Activated CD4-positive, alpha-beta T cell treated with anti-CD3 and anti-CD28 coated beads, Interleukin-2, amount 50 U/mL, for 4 hours (primary cell): ENCODE measurements at regions not wholly inside any gene's neighbourhood (a gene's known extent, or its start where the extent isn't known, plus 50 kb on each side); places are given as distances from the start of the nearest gene placed in this dataset.
"Not testable (repeated sequence)": the region's sequence is repeated elsewhere in the genome, so short reads cannot be mapped to it uniquely, and the experiment has no call there.

Source experiments
- DNase-seq, 2 experiments: peaks; one replicate each; pipeline ENCODE4 v3.0.0-alpha.2; 2020

DNA sequence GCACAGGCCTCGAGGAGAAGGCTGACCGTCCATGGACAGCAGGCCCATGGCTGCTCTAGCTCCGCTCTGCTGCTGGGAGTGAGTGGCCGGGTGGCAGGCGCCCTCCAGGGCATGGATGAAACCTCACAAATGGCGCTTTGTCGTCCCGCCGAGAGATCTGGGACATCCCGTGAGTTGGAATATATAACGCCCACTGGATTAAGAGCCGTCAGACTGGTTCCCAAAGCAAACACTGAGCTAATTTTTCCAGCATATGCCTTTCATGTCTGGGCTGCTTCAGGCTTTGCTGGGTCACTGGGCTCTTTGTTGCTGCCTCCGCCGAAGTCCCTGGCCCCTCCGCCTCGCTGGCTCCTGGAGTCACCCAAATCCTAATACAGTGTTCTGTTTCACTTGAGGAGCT is 266.3 kb downstream of the FOXL1 start:
- DNase-seq = no peak

DNA sequence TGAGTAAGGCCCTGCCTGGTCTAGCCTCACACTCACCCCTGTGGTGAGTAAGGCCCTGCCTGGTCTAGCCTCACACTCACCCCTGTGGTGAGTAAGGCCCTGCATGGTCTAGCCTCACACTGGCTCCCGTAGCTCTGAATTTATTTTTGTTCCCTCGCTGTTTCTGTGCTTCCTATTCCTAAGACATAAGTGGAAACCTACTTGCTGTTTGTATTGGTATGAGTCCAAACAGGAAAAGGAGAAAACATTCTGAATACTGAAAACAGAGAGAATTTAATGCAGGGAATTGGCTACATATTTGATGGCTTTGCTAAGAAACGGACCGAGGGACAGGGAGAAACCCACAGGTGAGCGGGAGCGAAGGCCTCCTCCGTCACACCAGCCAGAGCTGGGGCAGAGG is 267.8 kb downstream of the FOXL1 start:
- no peak for DNase-seq

DNA sequence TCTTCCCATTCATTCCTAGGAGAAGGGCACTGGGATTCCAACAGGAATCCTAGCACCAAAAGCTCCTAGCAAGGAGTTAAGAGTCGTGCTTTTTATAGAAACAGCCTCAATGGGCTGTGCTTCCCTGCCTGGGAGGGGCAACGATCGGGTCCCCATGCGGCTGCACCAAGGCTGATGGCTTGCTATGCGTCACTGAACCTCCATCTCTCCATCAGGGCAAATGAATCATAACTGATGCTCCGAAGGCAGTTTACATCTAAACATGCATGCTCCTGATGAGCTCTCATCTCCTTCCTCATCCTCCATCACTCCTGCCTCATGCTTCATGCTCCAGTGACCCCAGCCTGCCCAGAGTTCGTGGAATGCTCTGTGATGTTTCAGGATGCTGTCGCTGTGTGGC is 270.5 kb downstream of the FOXL1 start:
- DNase-seq = no peak

DNA sequence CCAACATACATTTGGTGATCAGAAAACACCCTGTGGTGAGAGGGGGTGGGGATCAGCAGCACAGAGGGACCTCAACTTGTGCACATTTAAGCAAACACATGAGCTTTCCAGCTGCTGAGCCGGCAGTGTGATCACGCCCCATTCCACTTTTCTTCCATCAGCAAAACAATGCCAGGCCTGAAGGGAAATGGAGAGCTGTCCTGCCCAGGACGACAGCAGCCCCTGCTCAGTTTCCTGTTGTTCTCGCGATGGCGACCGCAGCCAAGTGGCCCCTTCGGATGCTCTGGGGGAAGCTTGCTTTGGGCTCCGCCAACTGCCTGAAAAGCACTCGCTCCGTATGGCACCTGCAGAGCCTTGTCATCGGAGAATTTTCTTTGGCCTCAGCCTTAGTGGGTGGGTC is 272.3 kb downstream of the FOXL1 start:
- DNase-seq = no peak

DNA sequence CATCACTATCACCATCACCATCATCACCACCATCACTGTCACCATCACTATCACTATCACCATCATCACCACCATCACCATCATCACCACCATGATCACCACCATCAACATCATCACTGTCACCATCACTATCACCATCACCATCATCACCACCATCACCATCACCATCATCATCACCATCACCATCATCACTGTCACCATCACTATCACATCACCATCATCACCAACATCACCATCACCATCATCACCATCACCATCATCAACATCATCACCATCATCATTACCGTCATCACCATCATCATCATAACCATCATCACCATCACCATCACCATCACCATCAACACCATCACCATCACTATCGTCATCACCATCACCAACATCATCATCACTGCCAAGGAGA is 273.8 kb downstream of the FOXL1 start:
- no peak for DNase-seq

DNA sequence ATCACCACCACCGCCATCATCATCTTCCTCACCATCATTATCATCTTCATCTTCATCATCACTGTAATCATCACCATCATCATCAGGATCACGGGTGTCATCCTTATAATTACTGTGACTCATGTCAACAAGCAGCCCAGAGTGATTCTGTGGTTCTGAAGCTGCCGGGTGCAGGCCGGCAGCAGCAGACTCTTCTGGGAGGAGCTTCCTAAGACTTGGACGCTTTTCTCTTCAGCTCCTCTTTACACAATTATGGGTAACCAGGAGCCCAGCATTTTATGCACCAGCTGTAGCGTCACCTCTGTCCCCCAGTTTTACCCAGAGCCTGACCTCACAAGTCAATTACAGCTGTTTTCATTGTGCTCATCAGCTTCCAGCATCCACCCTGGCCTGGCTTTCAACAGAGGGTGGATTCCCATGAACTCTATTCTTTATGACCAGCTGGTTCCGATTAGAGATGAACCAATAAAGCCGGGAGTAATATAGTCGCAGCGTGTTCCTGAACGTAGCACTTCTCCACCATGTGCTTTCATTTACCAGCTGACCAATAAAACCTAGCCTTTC is 275.8 kb downstream of the FOXL1 start:
- DNase-seq = no peak

DNA sequence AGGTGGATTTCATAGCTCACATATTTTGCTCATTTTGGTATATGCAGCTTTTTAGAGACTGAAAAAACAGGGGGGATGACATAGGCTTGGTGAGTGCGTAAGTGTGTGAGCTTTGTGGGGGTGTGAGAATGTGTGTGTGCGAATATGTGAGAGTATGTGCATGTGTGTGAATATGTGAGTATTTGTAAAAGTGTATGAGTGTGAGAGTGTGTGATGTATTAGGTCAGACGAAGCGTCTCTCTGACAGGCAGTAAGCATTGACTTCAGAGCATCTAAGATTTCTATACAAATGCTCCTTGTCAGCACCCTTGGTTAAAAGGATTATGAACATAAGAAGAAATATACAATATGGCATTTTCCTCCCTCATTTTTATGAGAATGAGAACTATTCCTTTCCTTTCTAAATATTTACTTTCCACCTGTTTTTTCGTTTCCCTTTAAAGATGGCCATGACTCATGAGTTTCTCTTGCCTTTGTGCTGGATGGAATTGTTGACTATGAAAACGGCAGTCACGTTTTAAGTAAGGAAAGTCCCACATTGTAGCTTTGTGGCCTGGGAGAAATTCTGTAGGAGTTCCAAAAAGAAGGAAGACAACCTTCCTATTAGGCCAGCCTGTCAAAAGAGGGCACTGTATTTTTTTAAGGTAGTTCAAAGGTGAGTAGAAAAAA is 276.4 kb downstream of the FOXL1 start:
- no peak for DNase-seq

DNA sequence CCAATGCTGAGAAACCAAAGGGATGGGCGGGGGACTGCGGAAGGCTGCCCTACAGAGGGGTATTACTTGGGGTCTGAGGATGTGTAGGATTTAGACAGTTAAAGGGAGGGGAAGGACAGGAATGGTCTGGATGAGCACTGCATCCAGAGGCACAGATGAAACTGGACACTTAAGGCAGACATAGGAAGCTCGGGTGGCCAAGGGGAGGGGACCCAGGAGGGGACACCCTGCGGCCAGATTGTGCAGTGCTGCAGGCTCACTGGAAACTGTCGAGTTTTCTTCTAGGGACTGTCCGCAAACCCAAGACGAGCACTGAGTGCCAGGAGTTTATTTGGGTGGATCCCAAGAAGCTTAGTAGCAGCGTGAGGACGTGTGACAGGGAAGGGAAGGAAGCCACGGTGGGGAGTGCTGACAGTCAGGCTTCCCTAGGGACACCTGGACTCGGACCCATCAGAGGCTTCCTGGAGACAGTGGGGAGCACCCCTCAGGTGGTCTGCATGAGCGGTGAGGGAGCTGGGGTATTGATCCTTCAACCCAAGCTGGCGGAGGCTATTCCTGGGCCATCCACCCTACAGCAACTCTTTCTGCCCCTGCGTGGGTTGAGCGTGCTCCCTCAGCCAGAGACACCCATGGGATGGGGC is 278.7 kb downstream of the FOXL1 start:
- DNase-seq = no peak

DNA sequence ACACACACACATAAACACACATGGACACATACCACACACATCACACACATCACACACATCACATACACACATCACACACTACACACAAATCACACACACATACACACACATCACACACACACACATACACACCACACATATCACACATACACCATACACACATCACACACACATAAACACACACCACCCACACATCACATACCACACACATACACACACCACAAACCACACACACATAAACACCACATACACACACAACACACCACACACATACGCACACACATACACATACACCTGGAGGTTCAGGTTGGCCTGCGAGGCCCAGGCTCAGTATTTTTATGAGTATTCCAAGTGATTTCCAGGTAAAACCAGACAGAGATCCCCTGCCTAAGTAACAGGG is 279.5 kb downstream of the FOXL1 start:
- DNase-seq = no peak

DNA sequence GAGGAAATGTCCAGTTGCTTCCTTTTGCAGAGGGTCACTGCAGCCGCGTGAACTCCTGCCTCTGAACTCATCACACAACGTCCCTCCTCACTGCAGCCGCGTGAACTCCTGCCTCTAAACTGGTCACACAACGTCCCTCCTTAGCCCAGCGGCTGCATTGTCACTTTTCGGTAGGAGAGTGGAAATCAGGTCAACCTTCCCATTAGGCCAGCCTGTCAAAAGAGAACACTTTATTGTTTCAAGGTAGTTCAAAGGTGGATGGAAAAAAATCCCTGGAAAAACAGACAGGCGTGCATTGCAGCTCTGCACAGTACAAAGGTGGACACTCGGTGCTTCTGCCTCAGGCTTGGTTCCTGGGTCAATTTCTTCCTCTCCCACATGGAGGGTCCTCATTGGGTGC is 280.2 kb downstream of the FOXL1 start:
- no peak for DNase-seq

DNA sequence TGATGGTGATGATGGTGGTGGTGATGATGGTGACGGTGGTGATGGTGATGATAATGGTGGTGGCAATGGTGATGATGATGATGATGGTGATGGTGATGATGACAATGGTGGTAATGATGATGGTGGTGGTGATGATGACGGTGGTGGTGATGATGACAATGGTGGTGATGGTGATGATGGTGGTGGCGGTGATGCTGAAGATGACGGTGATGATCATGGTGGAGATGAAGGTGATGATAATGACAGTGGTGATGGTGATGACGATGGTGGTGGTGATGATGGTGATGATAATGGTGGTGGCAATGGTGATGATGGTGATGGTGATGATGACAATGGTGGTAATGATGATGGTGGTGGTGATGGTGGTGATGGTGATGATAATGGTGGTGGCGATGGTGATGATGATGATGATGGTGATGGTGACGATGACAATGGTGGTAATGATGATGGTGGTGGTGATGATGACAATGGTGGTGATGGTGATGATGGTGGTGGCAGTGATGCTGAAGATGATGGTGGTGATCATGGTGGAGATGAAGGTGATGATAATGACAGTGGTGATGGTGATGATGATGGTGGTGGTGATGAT is 283.0 kb downstream of the FOXL1 start:
- not testable (repeated sequence) for DNase-seq

DNA sequence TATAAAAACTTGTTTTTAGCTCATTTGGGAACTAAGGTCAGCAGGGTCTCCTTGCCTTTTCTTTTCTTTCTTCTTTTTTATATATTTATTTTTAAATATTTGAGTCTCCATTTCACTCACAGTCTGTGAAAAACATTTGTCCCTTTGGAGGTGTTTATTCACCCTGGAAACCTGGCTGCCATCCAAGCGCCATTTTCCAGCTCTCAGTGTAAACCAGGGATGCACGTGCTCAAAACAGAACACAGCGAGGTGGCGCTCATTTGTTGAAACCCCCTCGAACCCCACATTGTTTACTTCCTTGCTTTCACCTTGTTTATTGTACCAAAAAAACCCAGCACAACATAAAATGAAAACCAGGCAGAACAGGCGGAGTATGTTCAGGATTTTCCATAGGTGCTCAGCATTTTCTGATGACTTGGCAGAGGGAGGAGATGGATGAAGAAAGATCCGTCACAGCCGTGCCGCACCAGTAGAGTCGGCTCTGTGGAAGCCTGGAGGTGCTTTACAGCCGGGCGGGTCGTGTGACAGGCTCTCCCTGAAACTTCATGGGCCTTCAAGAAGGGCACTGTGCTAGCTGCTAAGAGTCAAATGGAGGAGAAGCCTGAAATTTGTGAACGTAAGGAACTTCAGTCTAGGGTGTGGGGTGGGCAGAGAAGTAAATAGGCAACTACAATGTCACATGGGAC is 284.4 kb downstream of the FOXL1 start:
- no peak for DNase-seq

DNA sequence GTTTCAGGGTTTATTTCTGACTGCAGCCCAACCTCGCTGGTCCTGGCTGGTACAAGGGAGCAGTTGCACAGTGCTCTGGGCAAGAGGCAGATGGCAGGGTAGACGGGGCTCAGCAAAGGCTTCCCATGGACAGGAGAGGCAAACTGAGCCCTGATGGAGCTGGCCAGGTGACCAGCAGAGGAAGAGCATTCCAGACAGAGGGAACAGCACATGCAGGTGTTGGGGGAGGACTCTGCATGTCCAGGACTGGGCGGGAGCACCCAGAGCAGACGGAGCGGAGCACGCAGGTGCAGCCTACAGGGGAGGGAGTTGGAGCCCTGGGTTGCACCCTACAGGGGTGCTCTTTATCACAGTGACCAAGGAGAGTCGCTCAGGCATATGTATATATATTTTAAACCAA is 285.3 kb downstream of the FOXL1 start:
- no peak for DNase-seq

DNA sequence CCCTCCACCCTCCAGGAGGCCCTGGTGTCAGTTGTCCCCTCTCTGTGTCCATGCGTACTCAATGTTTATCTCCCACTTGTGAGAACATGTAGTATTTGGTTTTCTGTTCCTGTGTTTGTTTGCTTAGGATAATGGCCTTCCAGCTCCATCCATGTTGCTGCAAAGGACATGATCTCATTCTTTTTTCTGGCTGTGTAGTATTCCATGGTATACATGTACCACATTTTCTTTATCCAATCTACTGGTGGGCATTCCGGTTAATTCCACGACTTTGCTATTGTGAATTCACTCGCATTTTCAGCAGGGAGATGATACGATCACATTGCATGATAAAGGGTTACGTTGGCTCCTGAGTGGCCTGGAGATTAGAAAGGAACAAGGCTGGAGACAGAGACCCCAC is 286.2 kb downstream of the FOXL1 start:
- no peak for DNase-seq

DNA sequence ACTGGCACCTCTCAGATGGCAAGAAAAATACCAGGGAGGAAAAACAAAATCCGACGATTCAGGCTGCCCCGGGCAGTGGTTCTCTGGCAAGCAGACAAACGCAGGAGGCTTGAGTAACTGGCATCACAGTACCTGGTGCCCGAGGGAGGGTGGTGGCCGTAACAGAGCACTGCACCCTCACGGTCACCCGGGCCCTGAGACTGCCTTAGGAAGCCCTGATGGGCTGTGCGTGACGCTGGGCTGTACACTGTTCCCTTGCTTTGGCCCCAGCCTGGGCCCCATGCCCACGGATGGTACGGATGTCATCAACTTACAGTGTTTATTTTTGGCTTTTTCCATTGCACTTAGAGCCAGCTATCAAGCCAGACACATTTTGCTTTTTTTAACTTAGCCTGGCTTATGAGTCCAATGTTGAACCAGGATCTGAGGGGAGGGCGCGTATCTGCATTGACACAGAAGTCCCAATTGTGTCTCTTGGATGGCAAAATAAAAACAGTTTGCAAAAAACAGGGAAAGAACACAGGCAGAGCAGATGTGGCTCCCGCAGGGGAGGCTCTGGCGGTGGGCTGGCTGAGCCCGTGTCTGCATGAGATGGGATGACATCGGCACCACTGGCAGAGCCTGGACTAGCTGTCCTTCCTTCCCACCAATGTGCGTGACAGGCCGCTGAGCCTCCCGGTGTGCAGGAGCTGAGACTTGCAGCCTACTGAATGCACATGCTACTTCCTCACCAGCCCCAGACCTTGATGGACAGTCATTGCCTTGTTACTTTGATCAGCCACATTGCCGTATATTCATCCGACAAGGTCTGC is 287.7 kb downstream of the FOXL1 start:
- DNase-seq = no peak

DNA sequence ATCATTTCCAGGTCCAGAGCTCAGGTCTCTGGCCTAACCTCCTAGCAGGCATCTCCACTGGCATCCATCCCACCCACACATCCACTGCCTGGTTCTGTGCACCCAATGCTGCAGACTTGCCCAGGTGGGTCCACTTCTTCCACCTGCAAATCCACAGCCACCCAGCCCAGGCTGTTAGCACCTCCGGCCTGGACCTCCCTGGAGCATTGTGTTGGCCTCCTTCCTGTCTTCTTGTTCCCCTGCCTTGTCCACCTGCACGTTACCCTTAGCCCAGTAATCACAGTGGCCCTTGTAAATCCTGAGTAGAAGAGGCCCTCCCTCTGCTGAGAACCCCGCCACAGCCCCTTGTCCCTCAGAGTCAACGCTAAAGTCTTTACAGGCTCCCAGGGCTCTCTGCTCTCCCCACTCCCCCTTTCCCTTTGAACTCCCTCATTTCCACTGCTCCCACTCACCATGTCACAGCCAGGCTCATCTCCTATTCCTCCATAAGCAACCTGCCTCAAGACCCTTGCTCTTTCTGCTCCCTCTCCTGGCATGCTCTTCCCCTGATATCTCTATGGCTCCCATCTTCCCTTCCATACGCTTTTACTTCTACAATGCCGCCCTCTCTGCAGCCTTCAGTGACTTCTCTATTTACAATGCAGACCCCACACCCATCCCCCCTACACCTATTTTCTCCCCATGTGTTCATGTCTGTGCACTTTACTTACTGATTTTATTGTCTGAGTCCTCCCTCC is 288.8 kb downstream of the FOXL1 start:
- no peak for DNase-seq

DNA sequence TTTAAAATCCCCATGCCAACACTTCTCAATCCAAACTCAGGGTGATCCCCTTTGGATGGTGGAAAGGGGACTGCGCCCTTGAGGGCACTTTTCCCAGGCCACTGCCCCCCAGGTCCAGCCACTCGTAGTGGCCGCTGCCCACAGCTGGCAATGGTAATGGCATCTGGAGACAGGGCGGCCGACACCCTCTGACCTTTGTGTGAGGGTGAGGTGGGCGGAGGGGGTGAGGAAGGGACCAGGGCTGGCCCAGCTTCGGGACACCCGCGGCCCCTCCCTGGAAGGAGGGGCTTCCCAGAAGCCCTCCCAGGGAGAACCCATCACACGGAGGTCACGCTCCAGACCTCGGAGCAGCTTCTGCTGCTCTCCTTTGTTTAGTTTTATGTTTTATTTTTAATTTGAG is 289.7 kb downstream of the FOXL1 start:
- DNase-seq = no peak

DNA sequence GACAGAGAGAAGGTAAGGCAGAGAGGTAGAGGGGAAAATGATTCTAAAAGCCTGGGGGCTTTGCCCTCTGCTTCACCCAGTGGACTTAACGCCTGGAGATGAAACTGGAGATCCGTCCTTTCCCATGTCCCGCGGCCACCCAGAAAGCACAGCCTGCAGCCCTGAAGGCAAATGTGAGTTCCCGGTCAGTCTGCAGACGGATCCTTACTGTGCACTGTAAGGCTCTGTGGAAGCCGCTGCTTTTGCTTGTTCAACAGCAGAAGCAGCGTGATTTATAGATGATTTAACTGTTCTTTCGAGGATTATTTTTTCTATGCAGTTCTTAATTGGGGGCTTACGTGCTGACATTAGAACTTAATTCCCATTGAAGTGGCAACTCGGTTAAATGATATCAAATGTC is 290.4 kb downstream of the FOXL1 start:
- no peak for DNase-seq

DNA sequence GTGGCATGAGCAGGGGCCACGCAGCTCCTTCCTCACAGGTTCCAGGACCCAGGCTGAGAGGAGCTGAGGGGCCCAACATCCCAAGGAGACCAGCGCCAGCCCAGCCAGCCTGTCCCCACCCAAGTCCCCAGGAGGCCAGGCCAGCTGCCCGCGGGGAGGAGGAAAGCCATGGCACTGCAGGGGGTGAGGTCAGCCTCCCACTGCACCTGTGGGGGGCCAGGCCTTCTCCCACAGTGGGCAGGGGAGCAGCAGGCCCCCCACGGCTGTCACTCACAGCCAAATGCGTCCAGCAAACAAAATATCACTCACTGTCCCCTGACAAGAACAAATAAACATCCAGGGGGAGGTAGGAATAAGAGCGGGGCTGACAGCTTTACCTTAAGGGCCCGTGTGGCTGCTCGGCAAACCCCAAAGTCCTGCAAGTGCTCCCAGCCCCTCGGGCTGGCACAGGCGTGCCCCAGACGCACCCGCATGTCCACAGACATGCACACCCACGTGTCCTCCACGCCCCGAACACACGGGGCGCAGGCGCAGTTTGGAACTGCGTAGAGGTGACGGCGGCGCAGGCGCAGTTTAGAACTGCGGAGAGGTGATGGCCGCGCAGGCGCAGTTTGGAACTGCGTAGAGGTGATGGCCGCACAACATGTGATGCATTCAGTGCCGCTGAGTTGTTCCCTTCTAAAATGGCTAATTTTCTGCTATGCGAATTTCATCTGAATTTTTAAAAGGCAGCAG is 291.1 kb downstream of the FOXL1 start:
- DNase-seq = no peak

DNA sequence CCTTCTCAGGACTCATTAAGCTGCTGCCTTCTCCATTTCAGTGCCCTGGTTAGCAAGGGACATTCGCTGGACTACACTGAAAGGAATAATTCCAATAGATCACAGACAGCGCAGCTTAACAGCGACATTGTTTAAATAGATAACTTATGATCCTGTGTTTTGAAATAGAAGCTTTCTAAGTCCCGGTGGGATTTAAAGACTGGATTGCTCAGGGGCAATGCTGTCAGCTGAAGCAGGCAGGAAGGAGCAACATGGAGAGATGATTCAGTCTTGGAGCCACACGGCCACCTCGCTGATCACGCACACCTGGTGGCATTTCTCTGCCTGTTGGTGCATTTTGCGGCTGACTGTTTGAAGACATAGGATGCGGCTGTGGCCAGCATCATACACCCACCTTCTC is 292.0 kb downstream of the FOXL1 start:
- DNase-seq = no peak

DNA sequence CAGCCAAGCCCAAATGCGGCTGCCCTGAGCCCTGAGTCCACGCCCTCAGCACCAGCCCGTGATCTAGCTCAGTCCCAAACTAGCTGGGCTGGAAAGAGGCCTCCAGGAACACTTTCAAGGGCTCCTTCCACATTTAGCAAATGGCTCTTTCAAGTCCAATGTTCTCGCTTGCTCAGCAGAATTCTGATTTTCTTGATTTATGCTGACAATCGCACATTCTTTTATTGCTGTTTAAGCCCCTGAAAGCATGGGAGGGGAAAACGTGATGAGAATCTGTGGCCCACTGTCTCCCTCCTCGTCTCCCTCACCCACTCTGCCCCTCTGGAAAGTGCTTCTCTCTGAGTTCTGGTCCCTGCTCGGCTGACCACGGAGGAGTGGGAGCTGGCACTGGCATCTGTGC is 293.8 kb downstream of the FOXL1 start:
- DNase-seq = no peak
